IgD-negative memory B cell (primary cell): ENCODE measurements at regions not wholly inside any gene's neighbourhood (a gene's known extent, or its start where the extent isn't known, plus 50 kb on each side); places are given as distances from the start of the nearest gene placed in this dataset.
"Not testable (repeated sequence)": the region's sequence is repeated elsewhere in the genome, so short reads cannot be mapped to it uniquely, and the experiment has no call there.

Experiments
- H3K27ac Mint-ChIP-seq, 3 donors: one replicate each; pipeline ENCODE4 v1.8.0; 2020 to 2022; ENCODE audit warnings: mild to moderate bottlenecking in 3 of 3, mixed read lengths in 3 of 3, moderate library complexity in 1 of 3
- H3K27me3 Mint-ChIP-seq: one replicate; pipeline ENCODE4 v1.8.0; 2021; ENCODE audit warnings: mixed read lengths
- H3K36me3 Mint-ChIP-seq: one replicate; pipeline ENCODE4 v1.8.0; 2020; ENCODE audit warnings: mild to moderate bottlenecking, mixed read lengths
- H3K4me1 Mint-ChIP-seq, 3 donors: one replicate each; pipeline ENCODE4 v1.8.0; 2020 to 2022; ENCODE audit warnings: mixed read lengths in 3 of 3, mild to moderate bottlenecking in 1 of 3
- H3K4me3 Mint-ChIP-seq, 4 donors: one replicate each; pipeline ENCODE4 v1.8.0; 2020 to 2022; ENCODE audit warnings: mild to moderate bottlenecking in 4 of 4, mixed read lengths in 4 of 4, moderate library complexity in 3 of 4
- H3K9me3 Mint-ChIP-seq, 3 donors: one replicate each; pipeline ENCODE4 v1.8.0; 2020 to 2021; ENCODE audit warnings: mixed read lengths in 3 of 3, mild to moderate bottlenecking in 1 of 3

GRCh38 chr2:180609626-180610340 lies 370.6 kb upstream of the UBE2E3 start:
- Mint-ChIP-seq H3K4me1 (no peaks in the 10 kb centered on the region), H3K27ac (no peak overlapping the region), H3K36me3 (no peaks in the 10 kb centered on the region), H3K4me3 (no peak overlapping the region), H3K9me3 (no peaks in the 10 kb centered on the region), H3K27me3 (no peaks in the 10 kb centered on the region)

GRCh38 chr2:180607514-180608049 lies 372.8 kb upstream of the UBE2E3 start:
- Mint-ChIP-seq H3K9me3 (no peaks in the 10 kb centered on the region), H3K36me3 (no peaks in the 10 kb centered on the region), H3K4me1 (no peaks in the 10 kb centered on the region), H3K27ac (no peak overlapping the region), H3K27me3 (no peaks in the 10 kb centered on the region), H3K4me3 (no peak overlapping the region)

GRCh38 chr2:180604077-180604476 lies 376.3 kb upstream of the UBE2E3 start:
- Mint-ChIP-seq H3K27ac (no peak overlapping the region), H3K36me3 (no peaks in the 10 kb centered on the region), H3K4me3 (no peak overlapping the region), H3K9me3 (peaks cover 0 to 1% (median 0%) of the 10 kb centered on the region in 3 donors), H3K27me3 (no peaks in the 10 kb centered on the region), H3K4me1 (peaks cover 0 to 2% (median 0%) of the 10 kb centered on the region in 3 donors)

- H3K4me1 Mint-ChIP-seq: peaks cover 0 to 2% (median 0%) of the 10 kb centered on the region in 3 donors
- H3K9me3 Mint-ChIP-seq: peaks cover 0 to 5% (median 0%) of the 10 kb centered on the region in 3 donors
- no peaks in the 10 kb centered on the region for H3K36me3 Mint-ChIP-seq
- no peak overlapping the region for H3K27ac Mint-ChIP-seq
- no peak overlapping the region for H3K4me3 Mint-ChIP-seq
- H3K27me3 Mint-ChIP-seq: no peaks in the 10 kb centered on the region
Observed at GRCh38 chr2:180601016-180601415, 379.4 kb upstream of the UBE2E3 start.

- peaks cover 1% of the 10 kb centered on the region for H3K36me3 Mint-ChIP-seq
- H3K27me3 Mint-ChIP-seq: no peaks in the 10 kb centered on the region
- no peak overlapping the region for H3K4me3 Mint-ChIP-seq
- peaks cover 0 to 5% (median 0%) of the 10 kb centered on the region in 3 donors for H3K9me3 Mint-ChIP-seq
- peaks cover 0 to 2% (median 0%) of the 10 kb centered on the region in 3 donors for H3K4me1 Mint-ChIP-seq
- H3K27ac Mint-ChIP-seq: no peak overlapping the region
Observed at GRCh38 chr2:180599804-180600203, 380.6 kb upstream of the UBE2E3 start.

GRCh38 chr2:180597179-180597578 lies 383.2 kb upstream of the UBE2E3 start:
- H3K9me3 Mint-ChIP-seq: peaks cover 0 to 5% (median 0%) of the 10 kb centered on the region in 3 donors
- H3K27ac Mint-ChIP-seq: peak overlapping the region in 1 of 3 donors; percentile 35
- H3K4me3 Mint-ChIP-seq: no peak overlapping the region
- H3K36me3 Mint-ChIP-seq: peaks cover 1% of the 10 kb centered on the region
- H3K4me1 Mint-ChIP-seq: peaks cover under 1 to 3% (median 2%) of the 10 kb centered on the region in 3 donors
- peaks cover 3% of the 10 kb centered on the region for H3K27me3 Mint-ChIP-seq

- Mint-ChIP-seq H3K9me3 (peaks cover 0 to 7% (median 2%) of the 10 kb centered on the region in 3 donors), H3K4me1 (peaks cover 4% of the 10 kb centered on the region in 3 donors), H3K36me3 (peaks cover 4% of the 10 kb centered on the region)
Observed at GRCh38 chr2:180596453-180596852, 384.0 kb upstream of the UBE2E3 start.

GRCh38 chr2:180591947-180592346 lies 388.5 kb upstream of the UBE2E3 start:
- Mint-ChIP-seq H3K27me3 (peaks cover 5% of the 10 kb centered on the region), H3K27ac (no peak overlapping the region), H3K9me3 (peaks cover 5 to 16% (median 11%) of the 10 kb centered on the region in 3 donors), H3K36me3 (peaks cover 8% of the 10 kb centered on the region), H3K4me3 (no peak overlapping the region), H3K4me1 (peaks cover 13 to 20% (median 16%) of the 10 kb centered on the region in 3 donors)

More at GRCh38 chr2:180596453-180596852, 384.0 kb upstream of the UBE2E3 start:
- H3K27ac Mint-ChIP-seq: peak overlapping the region in 1 of 3 donors; percentile 35
- peaks cover 3% of the 10 kb centered on the region for H3K27me3 Mint-ChIP-seq
- no peak overlapping the region for H3K4me3 Mint-ChIP-seq

GRCh38 chr2:180591093-180591781 lies 389.2 kb upstream of the UBE2E3 start:
- peaks cover 13 to 20% (median 16%) of the 10 kb centered on the region in 3 donors for H3K4me1 Mint-ChIP-seq
- H3K27me3 Mint-ChIP-seq, H3K27ac Mint-ChIP-seq, H3K36me3 Mint-ChIP-seq: not testable (repeated sequence)
- peaks cover 4 to 17% (median 11%) of the 10 kb centered on the region in 3 donors for H3K9me3 Mint-ChIP-seq
- peak overlapping the region in 3 of 4 donors; percentile 34 to 81 (median 65) for H3K4me3 Mint-ChIP-seq

- Mint-ChIP-seq H3K4me1 (peaks cover 0 to 3% (median 0%) of the 10 kb centered on the region in 3 donors), H3K36me3 (no peaks in the 10 kb centered on the region), H3K9me3 (peaks cover 0 to 2% (median 1%) of the 10 kb centered on the region in 3 donors), H3K27me3 (peaks cover 1% of the 10 kb centered on the region), H3K4me3 (no peak overlapping the region), H3K27ac (no peak overlapping the region)
Observed at GRCh38 chr2:180583441-180584140, 396.8 kb upstream of the UBE2E3 start.

GRCh38 chr2:180579388-180579787 lies 401.0 kb upstream of the UBE2E3 start:
- Mint-ChIP-seq H3K27me3 (peaks cover 5% of the 10 kb centered on the region), H3K4me3 (no peak overlapping the region), H3K27ac (no peak overlapping the region), H3K4me1 (no peaks in the 10 kb centered on the region), H3K9me3 (no peaks in the 10 kb centered on the region), H3K36me3 (no peaks in the 10 kb centered on the region)

- H3K27ac Mint-ChIP-seq: no peak overlapping the region
- H3K36me3 Mint-ChIP-seq: no peaks in the 10 kb centered on the region
- H3K4me3 Mint-ChIP-seq: no peak overlapping the region
- peaks cover 5% of the 10 kb centered on the region for H3K27me3 Mint-ChIP-seq
- H3K9me3 Mint-ChIP-seq: no peaks in the 10 kb centered on the region
- H3K4me1 Mint-ChIP-seq: no peaks in the 10 kb centered on the region
Observed at GRCh38 chr2:180578441-180578840, 402.0 kb upstream of the UBE2E3 start.

GRCh38 chr2:180577567-180577966 lies 402.8 kb upstream of the UBE2E3 start:
- H3K4me3 Mint-ChIP-seq: no peak overlapping the region
- H3K9me3 Mint-ChIP-seq: no peaks in the 10 kb centered on the region
- H3K27me3 Mint-ChIP-seq: peaks cover 5% of the 10 kb centered on the region

GRCh38 chr2:180573951-180574350 lies 406.5 kb upstream of the UBE2E3 start:
- H3K27me3 Mint-ChIP-seq: peaks cover 5% of the 10 kb centered on the region
- no peaks in the 10 kb centered on the region for H3K9me3 Mint-ChIP-seq
- no peak overlapping the region for H3K27ac Mint-ChIP-seq
- no peaks in the 10 kb centered on the region for H3K4me1 Mint-ChIP-seq
- H3K4me3 Mint-ChIP-seq: no peak overlapping the region
- H3K36me3 Mint-ChIP-seq: no peaks in the 10 kb centered on the region

More at GRCh38 chr2:180577567-180577966, 402.8 kb upstream of the UBE2E3 start:
- Mint-ChIP-seq H3K4me1 (no peaks in the 10 kb centered on the region), H3K36me3 (no peaks in the 10 kb centered on the region), H3K27ac (no peak overlapping the region)

- H3K4me1 Mint-ChIP-seq: no peaks in the 10 kb centered on the region
- no peaks in the 10 kb centered on the region for H3K36me3 Mint-ChIP-seq
Observed at GRCh38 chr2:180572346-180572745, 408.1 kb upstream of the UBE2E3 start.

More at GRCh38 chr2:180572346-180572745, 408.1 kb upstream of the UBE2E3 start:
- peaks cover 3% of the 10 kb centered on the region for H3K27me3 Mint-ChIP-seq
- H3K9me3 Mint-ChIP-seq: no peaks in the 10 kb centered on the region
- H3K27ac Mint-ChIP-seq: no peak overlapping the region
- no peak overlapping the region for H3K4me3 Mint-ChIP-seq
